GM12872 (cell line): ENCODE measurements at regions not wholly inside any gene's neighbourhood (a gene's known extent, or its start where the extent isn't known, plus 50 kb on each side); places are given as distances from the start of the nearest gene placed in this dataset.

ENCODE experiments used
- CTCF ChIP-seq: IDR thresholded peaks from 3 replicates; pipeline ENCODE4 v1.5.1; 2011; ENCODE audit warnings: low read depth, mild to moderate bottlenecking, low read length, moderate library complexity; ENCODE audit not compliant: insufficient read depth

GRCh38 chr2:207291625-207292252 lies 126.0 kb upstream of the KLF7 start:
- no peak for TF ChIP-seq CTCF

GRCh38 chr2:207296265-207296948 lies 130.7 kb upstream of the KLF7 start:
- TF ChIP-seq CTCF: no peak

- TF ChIP-seq CTCF: no peak
Measured at GRCh38 chr2:207300817-207301216, 135.1 kb upstream of the KLF7 start.

- no peak for TF ChIP-seq CTCF
Measured at GRCh38 chr2:207304761-207305160, 139.0 kb upstream of the KLF7 start.

GRCh38 chr2:207308519-207309224 lies 142.9 kb upstream of the KLF7 start:
- no peak for TF ChIP-seq CTCF

GRCh38 chr2:207311316-207312005 lies 145.7 kb upstream of the KLF7 start:
- TF ChIP-seq CTCF: no peak

GRCh38 chr2:207312006-207312356 lies 146.2 kb upstream of the KLF7 start:
- no peak for TF ChIP-seq CTCF
